GM12878 (cell line): ENCODE measurements at regions not wholly inside any gene's neighbourhood (a gene's known extent, or its start where the extent isn't known, plus 50 kb on each side); places are given as distances from the start of the nearest gene placed in this dataset.

Source experiments
- ATAC-seq: fragments of 200-7000 bp; cut with Tn5 transposase; 3 replicates; pipeline ENCODE4 v1.9.1; 2020; ENCODE audit warnings: mild to moderate bottlenecking, moderate library complexity
- BruUV-seq: library from RNA; stranded (reverse); fragments of 400-500 nt; replicated peaks from 2 replicates; lab custom pipeline; 2021; lab: Mats Ljungman, UMichigan
- CTCF ChIA-PET: fragments of 300-600 bp; sonication (Branson Sonifier 250); formaldehyde crosslinking; extraction: SDS; loops from one replicate; lab custom pipeline; 2021; ENCODE audit warnings: inconsistent platforms; lab: Yijun Ruan, JAX
- POLR2A ChIA-PET: fragments of 350-600 bp; formaldehyde crosslinking; extraction: SDS; loops from one replicate; lab custom pipeline; 2021; ENCODE audit warnings: inconsistent platforms; lab: Charles Lee
- RAD21 ChIA-PET: fragments of 300-600 bp; sonication (Branson Sonifier 250); formaldehyde crosslinking; loops from one replicate; lab custom pipeline; 2023; ENCODE audit warnings: antibody characterized with exemption; ENCODE audit not compliant: unreplicated experiment; lab: Charles Lee
- SMC1A ChIA-PET: fragments of 300-600 bp; sonication (Branson Sonifier 250); formaldehyde crosslinking; loops from one replicate; lab custom pipeline; 2023; ENCODE audit not compliant: unreplicated experiment, uncharacterized antibody; lab: Charles Lee
- DNase-seq: peaks from one replicate; pipeline ENCODE4 v3.0.0-alpha.2; 2011; ENCODE audit warnings: low read depth, low spot score
- FAIRE-seq: peaks from 3 replicates; lab custom pipeline; 2011; peaks lifted over from hg19 to GRCh38; lab: Jason Lieb, UNC
- H2AFZ ChIP-seq: 2 replicates; pipeline ENCODE4 v1.6.0; 2011; ENCODE audit warnings: low read depth, low read length, control low read depth; ENCODE audit not compliant: control insufficient read depth
- H3K27ac ChIP-seq: 2 replicates; pipeline ENCODE4 v1.5.1; 2011; ENCODE audit warnings: control low read depth; ENCODE audit not compliant: control insufficient read depth, insufficient read depth
- H3K27me3 ChIP-seq, 2 experiments: replicated peaks in 1 of 2; 2 replicates each; pipeline versions ENCODE4 v1.6.0 to v1.6.1; 2011; ENCODE audit warnings: low read length in 1 of 2; ENCODE audit not compliant: control insufficient read depth in 2 of 2, insufficient read depth in 2 of 2
- H3K36me3 ChIP-seq, 2 experiments: 2 replicates each; pipeline ENCODE4 v1.5.1; 2011; ENCODE audit warnings: low read length in 1 of 2; ENCODE audit not compliant: control insufficient read depth in 2 of 2, insufficient read depth in 2 of 2
- H3K4me1 ChIP-seq: 2 replicates; pipeline ENCODE4 v1.6.1; 2011; ENCODE audit warnings: mild to moderate bottlenecking, low read length, moderate library complexity, mixed read lengths; ENCODE audit not compliant: control insufficient read depth, insufficient read depth
- H3K4me2 ChIP-seq: 2 replicates; pipeline ENCODE4 v1.6.0; 2011; ENCODE audit warnings: control low read depth; ENCODE audit not compliant: control insufficient read depth, insufficient read depth
- H3K4me3 ChIP-seq: fragments of 200-600 bp; sonication (generic); 2 replicates; pipeline ENCODE4 v1.5.1; 2016
- H3K79me2 ChIP-seq: 2 replicates; pipeline ENCODE4 v1.6.0; 2011; ENCODE audit warnings: low read length; ENCODE audit not compliant: control insufficient read depth, insufficient read depth
- H3K9ac ChIP-seq: 2 replicates; pipeline ENCODE4 v1.8.0; 2011; ENCODE audit warnings: low read length, control low read depth, mixed read lengths; ENCODE audit not compliant: control insufficient read depth, insufficient read depth
- H3K9me3 ChIP-seq: replicated peaks from 3 replicates; pipeline ENCODE4 v1.5.1; 2011; ENCODE audit warnings: mild to moderate bottlenecking, low read length; ENCODE audit not compliant: control insufficient read depth, insufficient read depth
- H4K20me1 ChIP-seq: 2 replicates; pipeline ENCODE4 v1.6.0; 2011; ENCODE audit not compliant: control insufficient read depth, insufficient read depth
- CBX5 ChIP-seq: sonication (generic); IDR thresholded peaks from 2 replicates; pipeline ENCODE4 v1.6.1; 2016; ENCODE audit warnings: low read depth, moderate library complexity, mild to moderate bottlenecking, inconsistent platforms
- CHD1 ChIP-seq: IDR thresholded peaks from 2 replicates; pipeline ENCODE4 v1.6.1; 2012; ENCODE audit warnings: low read depth, low read length, improper control_type of control experiment
- EGR1 ChIP-seq, 2 experiments: IDR thresholded peaks; 1 replicate in 1 of 2; 2 replicates in 1 of 2; pipeline ENCODE4 v1.6.1; 2011 to 2012; ENCODE audit warnings: low read depth in 2 of 2, low read length in 2 of 2, borderline replicate concordance in 1 of 2, mild to moderate bottlenecking in 1 of 2, moderate library complexity in 1 of 2
- FOXK2 ChIP-seq: fragments of 450-650 bp; IDR thresholded peaks from 2 replicates; pipeline ENCODE4 v1.6.1; 2017; ENCODE audit warnings: mild to moderate bottlenecking, moderate library complexity
- HDAC6 ChIP-seq: fragments of 200-600 bp; sonication (generic); IDR thresholded peaks from one replicate; pipeline ENCODE4 v1.8.0; 2017; ENCODE audit warnings: antibody characterized with exemption; ENCODE audit not compliant: unreplicated experiment
- MAX ChIP-seq: IDR thresholded peaks from 2 replicates; pipeline ENCODE4 v1.6.1; 2012; ENCODE audit warnings: low read depth, low read length, improper control_type of control experiment
- MTA3 ChIP-seq: IDR thresholded peaks from 2 replicates; pipeline ENCODE4 v1.6.1; 2012; ENCODE audit warnings: low read length, inconsistent platforms, borderline replicate concordance
- POLR2AphosphoS2 ChIP-seq: IDR thresholded peaks from 2 replicates; pipeline ENCODE4 v1.6.1; 2011; ENCODE audit warnings: low read depth, mild to moderate bottlenecking, low read length, improper control_type of control experiment, moderate library complexity
- RAD21 ChIP-seq: IDR thresholded peaks from 2 replicates; pipeline ENCODE4 v1.6.1; 2011; ENCODE audit warnings: mild to moderate bottlenecking, low read depth, low read length, moderate library complexity; ENCODE audit not compliant: insufficient read depth
- RCOR1 ChIP-seq: conservative IDR thresholded peaks from 2 replicates; pipeline ENCODE4 v1.6.1; 2012; ENCODE audit warnings: low read depth, low read length, improper control_type of control experiment
- RELA ChIP-seq: fragments of 450-650 bp; IDR thresholded peaks from 2 replicates; pipeline ENCODE4 v1.8.0; 2014; ENCODE audit warnings: borderline replicate concordance; ENCODE audit not compliant: partially characterized antibody
- RFX5 ChIP-seq: IDR thresholded peaks from 2 replicates; pipeline ENCODE4 v1.6.1; 2011; ENCODE audit warnings: low read depth, low read length, improper control_type of control experiment
- WRNIP1 ChIP-seq: IDR thresholded peaks from 2 replicates; pipeline ENCODE4 v1.6.1; 2011; ENCODE audit warnings: low read depth, low read length, improper control_type of control experiment, borderline replicate concordance
- YBX1 ChIP-seq: fragments of 450-650 bp; IDR thresholded peaks from 2 replicates; pipeline ENCODE4 v1.6.1; 2016; ENCODE audit warnings: antibody characterized with exemption
- ZBTB4 ChIP-seq: fragments of 450-650 bp; formaldehyde crosslinking; IDR thresholded peaks from 2 replicates; pipeline ENCODE4 v1.4.0; 2022; ENCODE audit warnings: mild to moderate bottlenecking, moderate library complexity
- ZNF687 ChIP-seq: fragments of 450-650 bp; IDR thresholded peaks from 2 replicates; pipeline ENCODE4 v1.6.1; 2017; ENCODE audit warnings: mild to moderate bottlenecking, moderate library complexity
- whole genome bisulfite sequencing: methylation state at CpG from one replicate; pipeline ENCODE4 v1.1.6; 2016; ENCODE audit warnings: low lambda C conversion rate; ENCODE audit not compliant: insufficient replicate concordance, insufficient coverage; ENCODE audit errors: missing lambda C conversion rate; 5-methylcytosine and 5-hydroxymethylcytosine counted together
- in situ Hi-C: fragments of 300-500 bp; cut with MboI; formaldehyde crosslinking; loops from 9 replicates; pipeline ENCODE4 v1.14.3; 2018; ENCODE audit warnings: mixed read lengths
- intact Hi-C: fragments of 100-400 bp; cut with micrococcal nuclease; formaldehyde crosslinking; loops from one replicate; pipeline ENCODE4 v1.14.2; 2022; ENCODE audit not compliant: unreplicated experiment

GRCh38 chr18:26736301-26736700 lies 129.2 kb downstream of the AQP4 start (continued):
- TF ChIP-seq RCOR1, result no peak

- Histone ChIP-seq H3K9me3 (no peaks in the 10 kb centered on the region), H3K4me3 (no peak overlapping the region), H3K36me3 (no peaks in the 10 kb centered on the region), H3K9ac (no peak overlapping the region), H3K27ac (no peak overlapping the region), H2AFZ (no peak overlapping the region), H4K20me1 (no peaks in the 10 kb centered on the region), H3K27me3 (no peaks in the 10 kb centered on the region), H3K4me2 (no peak overlapping the region), H3K79me2 (no peaks in the 10 kb centered on the region), H3K4me1 (no peaks in the 10 kb centered on the region; the same call in 1 of the 2 replicates)
- intact Hi-C loops (no loop called here), in situ Hi-C loops (no loop called here)
- RAD21 ChIA-PET, result no interaction called here
- WGBS, result 55% methylated on average over 4 of the region's 4 CpGs
- DNase-seq, result no peak
- CTCF ChIA-PET, result no interaction called here
- ATAC-seq, result no peak
- SMC1A ChIA-PET, result no interaction called here
- no TSS peak for BruUV-seq
- POLR2A ChIA-PET, result no interaction called here
- no peak for FAIRE-seq
- no peak for TF ChIP-seq POLR2AphosphoS2
- no peak for TF ChIP-seq YBX1
- no peak for TF ChIP-seq ZNF687
- TF ChIP-seq EGR1 (IDR thresholded peaks at IDR 0.05; ENCODE audit: borderline replicate concordance in 1 of 2, low read depth in 2 of 2, low read length in 2 of 2), result no peak
- no peak for TF ChIP-seq CHD1
- no peak for TF ChIP-seq CBX5
- no peak for TF ChIP-seq HDAC6
- no peak for TF ChIP-seq RFX5
- TF ChIP-seq WRNIP1, result no peak
- no peak for TF ChIP-seq FOXK2
- TF ChIP-seq MTA3, result no peak
- no peak for TF ChIP-seq RAD21
- TF ChIP-seq MAX, result no peak
- no peak for TF ChIP-seq ZBTB4 (CRISPR knock-in tag)
- no peak for TF ChIP-seq RELA
Observed at GRCh38 chr18:26734760-26735159, 130.7 kb downstream of the AQP4 start.
